Omental fat pad (tissue), 3 donors: ENCODE measurements at regions not wholly inside any gene's neighbourhood (a gene's known extent, or its start where the extent isn't known, plus 50 kb on each side); places are given as distances from the start of the nearest gene placed in this dataset.
"Not testable (repeated sequence)": the region's sequence is repeated elsewhere in the genome, so short reads cannot be mapped to it uniquely, and the experiment has no call there.

Source experiments
- ATAC-seq: fragments of 150-250 bp; one replicate; pipeline ENCODE4 v1.9.1; 2016; ENCODE audit warnings: mild to moderate bottlenecking, moderate library complexity; ENCODE audit not compliant: low FRiP score
- DNase-seq: peaks from one replicate; pipeline ENCODE4 v3.0.0-alpha.2; 2019; ENCODE audit warnings: low spot score
- CTCF ChIP-seq, 3 donors: fragments of 450-650 bp; IDR thresholded peaks; one replicate each; pipeline ENCODE4 v1.5.1; 2016 to 2017; ENCODE audit warnings: antibody characterized with exemption in 3 of 3, mild to moderate bottlenecking in 3 of 3, moderate library complexity in 2 of 3

GRCh38 chr17:63071797-63072196 is 105.8 kb downstream of the TANC2 start:
- no peak for ATAC-seq
- TF ChIP-seq CTCF (IDR thresholded peaks at IDR 0.05) = no peak

GRCh38 chr17:63075969-63076368 is 109.9 kb downstream of the TANC2 start:
- no peak for TF ChIP-seq CTCF (IDR thresholded peaks at IDR 0.05)
- ATAC-seq = no peak
- DNase-seq = no peak

More at GRCh38 chr17:63071797-63072196, 105.8 kb downstream of the TANC2 start:
- no peak for DNase-seq

GRCh38 chr17:63078707-63079106 is 112.7 kb downstream of the TANC2 start:
- no peak for TF ChIP-seq CTCF (IDR thresholded peaks at IDR 0.05)
- ATAC-seq = no peak
- no peak for DNase-seq

- no peak for TF ChIP-seq CTCF (IDR thresholded peaks at IDR 0.05)
- no peak for ATAC-seq
These were observed 116.3 kb downstream of the TANC2 start for GRCh38 chr17:63082273-63082861.

GRCh38 chr17:63082952-63083351 is 116.9 kb downstream of the TANC2 start:
- no peak for ATAC-seq
- TF ChIP-seq CTCF (IDR thresholded peaks at IDR 0.05) = no peak
- no peak for DNase-seq

More at GRCh38 chr17:63082273-63082861, 116.3 kb downstream of the TANC2 start:
- DNase-seq = no peak

DNA sequence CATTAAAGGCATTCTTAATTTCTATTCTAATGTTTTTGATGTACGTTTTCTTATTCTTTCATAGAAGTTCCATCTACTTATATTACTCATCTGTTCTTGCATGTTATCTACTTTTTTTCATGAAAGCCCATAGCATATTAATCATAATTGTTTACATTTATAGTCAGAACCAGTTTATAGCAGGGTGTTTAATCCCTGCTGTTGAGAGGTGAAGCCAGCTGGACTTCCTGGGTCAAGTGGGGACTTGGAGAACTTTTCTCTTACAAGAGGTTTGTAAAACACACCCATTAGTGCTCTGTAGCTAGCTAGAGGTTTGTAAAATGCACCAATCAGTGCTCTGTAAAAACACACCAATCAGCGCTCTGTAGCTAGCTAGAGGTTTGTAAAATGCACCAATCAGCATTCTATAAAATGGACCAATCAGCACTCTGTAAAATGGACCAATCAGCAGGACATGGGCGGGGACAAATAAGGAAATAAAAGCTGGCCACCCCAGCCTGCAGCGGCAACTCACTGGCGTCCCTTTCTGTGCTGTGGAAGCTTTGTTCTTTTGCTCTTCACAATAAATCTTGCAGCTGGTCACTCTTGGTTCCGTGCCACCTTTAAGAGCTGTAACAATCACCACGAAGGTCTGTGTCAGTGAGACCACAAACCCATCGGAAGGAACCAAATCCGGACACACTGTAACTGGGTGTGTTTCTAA is 120.6 kb downstream of the TANC2 start:
- DNase-seq (no peak), ATAC-seq (no peak)
- TF ChIP-seq CTCF (IDR thresholded peaks at IDR 0.05) = no peak

DNA sequence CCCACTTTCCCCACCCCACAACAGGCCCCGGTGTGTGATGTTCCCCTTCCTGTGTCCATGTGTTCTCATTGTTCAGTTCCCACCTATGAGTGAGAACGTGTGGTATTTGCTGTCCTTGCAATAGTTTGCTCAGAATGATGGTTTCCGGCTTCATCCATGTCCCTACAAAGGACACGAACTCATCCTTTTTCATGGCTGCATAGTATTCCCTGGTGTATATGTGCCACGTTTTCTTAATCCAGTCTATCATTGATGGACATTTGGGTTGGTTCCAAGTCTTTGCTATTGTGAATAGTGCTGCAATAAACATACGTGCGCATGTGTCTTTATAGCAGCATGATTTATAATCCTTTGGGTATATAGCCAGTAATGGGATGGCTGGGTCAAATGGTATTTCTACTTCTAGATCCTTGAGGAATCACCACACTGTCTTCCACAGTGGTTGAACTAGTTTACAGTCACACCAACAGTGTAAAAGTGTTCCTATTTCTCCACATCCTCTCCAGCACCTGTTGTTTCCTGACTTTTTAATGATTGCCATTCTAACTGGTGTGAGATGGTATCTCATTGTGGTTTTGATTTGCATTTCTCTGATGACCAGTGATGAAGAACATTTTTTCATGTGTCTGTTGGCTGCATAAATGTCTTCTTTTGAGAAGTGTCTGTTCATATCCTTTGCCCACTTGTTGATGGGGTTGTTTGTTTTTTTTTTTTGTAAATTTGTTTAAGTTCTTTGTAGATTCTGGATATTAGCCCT is 124.5 kb downstream of the TANC2 start:
- not testable (repeated sequence) for ATAC-seq

DNA sequence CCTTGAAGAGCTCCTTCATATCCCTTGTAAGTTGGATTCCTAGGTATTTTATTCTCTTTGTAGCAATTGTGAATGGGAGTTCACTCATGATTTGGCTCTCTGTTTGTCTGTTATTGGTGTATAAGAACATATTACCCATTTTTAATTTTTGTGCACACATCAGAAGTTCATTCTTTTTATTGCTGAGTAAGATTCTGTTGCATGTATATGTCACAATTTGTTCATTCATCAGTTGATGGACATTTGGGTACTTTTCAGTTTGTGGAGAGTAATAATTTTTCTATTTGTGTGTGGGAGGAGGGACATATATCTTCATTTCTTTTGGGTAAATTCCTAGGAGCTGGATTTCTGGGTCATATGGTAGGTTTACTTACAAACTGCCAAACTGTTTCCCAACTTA is 125.9 kb downstream of the TANC2 start:
- not testable (repeated sequence) for DNase-seq, ATAC-seq

More for the DNA sequence above, 124.5 kb downstream of the TANC2 start:
- not testable (repeated sequence) for DNase-seq
